ENCODE measurements at regions not wholly inside any gene's neighbourhood (a gene's known extent, or its start where the extent isn't known, plus 50 kb on each side); places are given as distances from the start of the nearest gene placed in this dataset.

DNA sequence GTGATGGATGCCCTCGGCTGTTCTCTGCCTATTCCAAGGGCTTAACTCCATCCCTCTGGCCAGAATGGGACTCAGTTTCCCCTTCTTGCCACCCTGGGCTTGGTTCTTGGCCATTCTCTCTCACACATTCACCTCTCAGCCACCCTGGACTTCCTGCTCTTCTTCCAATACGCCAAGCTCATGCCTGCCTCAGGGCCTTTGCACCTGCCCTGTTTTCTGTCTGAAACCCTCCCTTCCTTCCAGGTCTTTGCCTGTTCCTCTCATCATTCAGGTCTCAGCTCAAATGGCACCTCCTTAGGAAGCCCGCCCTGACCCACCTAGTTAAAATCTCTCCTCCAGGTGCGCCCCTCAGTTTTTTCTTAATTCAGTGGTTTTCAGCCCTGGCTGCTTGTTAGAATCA lies 76.6 kb upstream of the TP53I11 start:
- TF ChIP-seq, protein P1, sequence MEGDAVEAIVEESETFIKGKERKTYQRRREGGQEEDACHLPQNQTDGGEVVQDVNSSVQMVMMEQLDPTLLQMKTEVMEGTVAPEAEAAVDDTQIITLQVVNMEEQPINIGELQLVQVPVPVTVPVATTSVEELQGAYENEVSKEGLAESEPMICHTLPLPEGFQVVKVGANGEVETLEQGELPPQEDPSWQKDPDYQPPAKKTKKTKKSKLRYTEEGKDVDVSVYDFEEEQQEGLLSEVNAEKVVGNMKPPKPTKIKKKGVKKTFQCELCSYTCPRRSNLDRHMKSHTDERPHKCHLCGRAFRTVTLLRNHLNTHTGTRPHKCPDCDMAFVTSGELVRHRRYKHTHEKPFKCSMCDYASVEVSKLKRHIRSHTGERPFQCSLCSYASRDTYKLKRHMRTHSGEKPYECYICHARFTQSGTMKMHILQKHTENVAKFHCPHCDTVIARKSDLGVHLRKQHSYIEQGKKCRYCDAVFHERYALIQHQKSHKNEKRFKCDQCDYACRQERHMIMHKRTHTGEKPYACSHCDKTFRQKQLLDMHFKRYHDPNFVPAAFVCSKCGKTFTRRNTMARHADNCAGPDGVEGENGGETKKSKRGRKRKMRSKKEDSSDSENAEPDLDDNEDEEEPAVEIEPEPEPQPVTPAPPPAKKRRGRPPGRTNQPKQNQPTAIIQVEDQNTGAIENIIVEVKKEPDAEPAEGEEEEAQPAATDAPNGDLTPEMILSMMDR (IDR thresholded peaks at IDR 0.05; ENCODE audit: extremely low read depth in 1 of 2, insufficient read depth in 1 of 2, low read depth in 1 of 2, low read length in 2 of 2), result no peak
- TF ChIP-seq EZH2 (IDR thresholded peaks at IDR 0.05; ENCODE audit: borderline replicate concordance, low read depth, low read length, severe bottlenecking) (no peak), POLR2AphosphoS5 (IDR thresholded peaks at IDR 0.05; ENCODE audit: insufficient read depth, low read depth, low read length) (no peak), POLR2A (IDR thresholded peaks at IDR 0.05; ENCODE audit: low read depth, low read length) (no peak)
- TF ChIP-seq, protein P2, sequence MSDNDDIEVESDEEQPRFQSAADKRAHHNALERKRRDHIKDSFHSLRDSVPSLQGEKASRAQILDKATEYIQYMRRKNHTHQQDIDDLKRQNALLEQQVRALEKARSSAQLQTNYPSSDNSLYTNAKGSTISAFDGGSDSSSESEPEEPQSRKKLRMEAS (IDR thresholded peaks at IDR 0.05; ENCODE audit: insufficient read depth, insufficient read length), result no peak
